K562 (cell line): ENCODE measurements at regions not wholly inside any gene's neighbourhood (a gene's known extent, or its start where the extent isn't known, plus 50 kb on each side); places are given as distances from the start of the nearest gene placed in this dataset.

Source experiments
- ATAC-seq: fragments of 200-7000 bp; cut with Tn5 transposase; 3 replicates; pipeline ENCODE4 v1.9.1; 2020; ENCODE audit warnings: moderate library complexity
- BruUV-seq: library from RNA; stranded (reverse); fragments of 400-500 nt; replicated peaks from 2 replicates; lab custom pipeline; 2021; lab: Mats Ljungman, UMichigan
- CTCF ChIA-PET: fragments of 300-600 bp; formaldehyde crosslinking; extraction: SDS; loops from one replicate; lab custom pipeline; 2021; ENCODE audit warnings: low intra/inter-chr PET ratio; lab: Yijun Ruan, JAX
- POLR2A ChIA-PET: fragments of 300-600, 350-650 bp; sonication (Branson Sonifier 250); formaldehyde crosslinking; extraction: SDS; loops from one replicate; lab custom pipeline; 2021; ENCODE audit warnings: antibody characterized with exemption, inconsistent platforms; lab: Yijun Ruan, JAX
- DNase-seq, 4 experiments: peaks; one replicate each; pipeline versions ENCODE4 v3.0.0 to v3.0.0-alpha.2; 2011 to 2018; ENCODE audit warnings: low spot score in 3 of 4, mixed read lengths in 3 of 4; ENCODE audit errors: extremely low read depth in 1 of 4
- FAIRE-seq: peaks from 2 replicates; lab custom pipeline; 2011; peaks lifted over from hg19 to GRCh38; lab: Jason Lieb, UNC
- H2AFZ ChIP-seq: 2 replicates; pipeline ENCODE4 v1.6.0; 2011; ENCODE audit warnings: low read depth, low read length, control low read depth, inconsistent platforms
- H3K27ac ChIP-seq: fragments of 200-600 bp; 3 replicates; pipeline ENCODE4 v1.8.0; 2011; ENCODE audit warnings: low read depth, mild to moderate bottlenecking, control low read depth, inconsistent platforms, low read length, moderate library complexity, mixed read lengths; ENCODE audit errors: extremely low read depth
- H3K27me3 ChIP-seq, 2 experiments: fragments of 300-600 bp in 1 of 2; 2 replicates in 1 of 2; 3 replicates in 1 of 2; pipeline versions ENCODE4 v1.6.0 to v1.8.0; 2011; ENCODE audit warnings: inconsistent platforms in 2 of 2, low read length in 2 of 2, mild to moderate bottlenecking in 1 of 2, mixed read lengths in 1 of 2, moderate library complexity in 1 of 2; ENCODE audit not compliant: control insufficient read depth in 2 of 2, insufficient read depth in 2 of 2
- H3K36me3 ChIP-seq: fragments of 300-600 bp; 3 replicates; pipeline ENCODE4 v1.8.0; 2011; ENCODE audit warnings: mild to moderate bottlenecking, low read length, inconsistent platforms; ENCODE audit not compliant: control insufficient read depth, insufficient read depth
- H3K4me1 ChIP-seq, 2 experiments: fragments of 200-600 bp in 1 of 2; replicated peaks in 1 of 2; 2 replicates in 1 of 2; 3 replicates in 1 of 2; pipeline versions ENCODE4 v1.5.1 to v1.8.0; 2011; ENCODE audit warnings: inconsistent platforms in 2 of 2, low read length in 2 of 2, mild to moderate bottlenecking in 1 of 2, mixed read lengths in 1 of 2, moderate library complexity in 1 of 2; ENCODE audit not compliant: control insufficient read depth in 2 of 2, insufficient read depth in 2 of 2
- H3K4me2 ChIP-seq: 2 replicates; pipeline ENCODE4 v1.6.1; 2011; ENCODE audit warnings: low read length, control low read depth, inconsistent platforms, mixed read lengths; ENCODE audit not compliant: insufficient read depth
- H3K4me3 ChIP-seq: fragments of 200-600 bp; sonication (generic), shearing (Covaris generic); 2 replicates; pipeline ENCODE4 v1.5.1; 2016; ENCODE audit warnings: control low read depth, inconsistent platforms
- H3K79me2 ChIP-seq: fragments of 200-600 bp; 3 replicates; pipeline ENCODE4 v1.8.0; 2011; ENCODE audit warnings: low read length, inconsistent platforms; ENCODE audit not compliant: control insufficient read depth, insufficient read depth
- H3K9ac ChIP-seq, 2 experiments: 2 replicates each; pipeline versions ENCODE4 v1.6.0 to v1.6.1; 2011; ENCODE audit warnings: low read depth in 2 of 2, low read length in 2 of 2, control low read depth in 1 of 2, inconsistent platforms in 1 of 2, mild to moderate bottlenecking in 1 of 2, mixed read lengths in 1 of 2; ENCODE audit not compliant: insufficient read depth in 1 of 2
- H3K9me1 ChIP-seq: one replicate; pipeline ENCODE4 v1.6.0; 2011; ENCODE audit warnings: inconsistent platforms, mild to moderate bottlenecking, low read length, moderate library complexity; ENCODE audit not compliant: control insufficient read depth, insufficient read depth
- H3K9me3 ChIP-seq: replicated peaks from 2 replicates; pipeline ENCODE4 v1.5.1; 2011; ENCODE audit warnings: low read depth, low read length, inconsistent platforms; ENCODE audit not compliant: control insufficient read depth, insufficient read depth
- H4K20me1 ChIP-seq: replicated peaks from 2 replicates; pipeline ENCODE4 v1.6.1; 2011; ENCODE audit warnings: low read length, inconsistent platforms, mixed read lengths; ENCODE audit not compliant: control insufficient read depth, insufficient read depth
- BCL6 ChIP-seq: fragments of 250-450 bp; sonication (Bioruptor Pico); IDR thresholded peaks from 2 replicates; pipeline ENCODE4 v1.4.0; 2020
- CHCHD3 ChIP-seq: fragments of 250-450 bp; sonication (Bioruptor Pico); IDR thresholded peaks from 2 replicates; pipeline ENCODE4 v2.1.2; 2022; ENCODE audit warnings: mild to moderate bottlenecking
- ELF4 ChIP-seq: fragments of 450-650 bp; formaldehyde crosslinking; IDR thresholded peaks from 2 replicates; pipeline ENCODE4 v1.4.0; 2022; ENCODE audit warnings: missing genetic modification characterization
- GATAD2A ChIP-seq: fragments of 450-650 bp; IDR thresholded peaks from 2 replicates; pipeline ENCODE4 v1.6.1; 2017
- HEY1 ChIP-seq: fragments of 250-450 bp; sonication (Bioruptor Pico); IDR thresholded peaks from 2 replicates; pipeline ENCODE4 v1.5.0; 2020; ENCODE audit warnings: mild to moderate bottlenecking, moderate library complexity, borderline replicate concordance
- NUFIP1 ChIP-seq: fragments of 450-650 bp; IDR thresholded peaks from 2 replicates; pipeline ENCODE4 v1.6.1; 2018; ENCODE audit not compliant: partially characterized antibody
- PTBP1 ChIP-seq: fragments of 200-400 bp; formaldehyde crosslinking; IDR thresholded peaks from 2 replicates; pipeline ENCODE4 v1.6.1; 2017; ENCODE audit warnings: low read depth, low read length
- ZFP30 ChIP-seq: fragments of 250-450 bp; sonication (Bioruptor Pico); IDR thresholded peaks from 2 replicates; pipeline ENCODE4 v1.8.0; 2022; ENCODE audit warnings: moderate library complexity, mild to moderate bottlenecking, inconsistent platforms, borderline replicate concordance
- ZNF263 ChIP-seq: sonication (generic); formaldehyde crosslinking; IDR thresholded peaks from 2 replicates; pipeline ENCODE4 v1.8.0; 2022; ENCODE audit warnings: mild to moderate bottlenecking, missing genetic modification reagents, borderline replicate concordance
- WGBS: fragments of 100-300 bp; shearing (Covaris generic); methylation state at CpG from one replicate; pipeline ENCODE4 v1.1.6; 2016; ENCODE audit warnings: low coverage, mixed read lengths; ENCODE audit not compliant: insufficient coverage; ENCODE audit errors: missing lambda C conversion rate; 5-methylcytosine and 5-hydroxymethylcytosine counted together
- in situ Hi-C: fragments of 300-500 bp; cut with MboI; formaldehyde crosslinking; loops from 4 replicates; pipeline ENCODE4 v1.15.0; 2018; ENCODE audit warnings: inconsistent platforms, mixed read lengths
- intact Hi-C: fragments of 100-400 bp; cut with micrococcal nuclease; formaldehyde crosslinking; loops from 2 replicates; pipeline ENCODE4 v1.14.2; 2022
- TF ChIP-seq, protein P1 (sequence below): fragments of 250-450 bp; sonication (Bioruptor Pico); IDR thresholded peaks from 2 replicates; pipeline ENCODE4 v1.5.0; 2020; ENCODE audit warnings: mild to moderate bottlenecking, borderline replicate concordance
- TF ChIP-seq, protein P2 (sequence below): sonication (generic); formaldehyde crosslinking; IDR thresholded peaks from 2 replicates; pipeline ENCODE4 v1.8.0; 2022; ENCODE audit warnings: mild to moderate bottlenecking, missing genetic modification reagents, borderline replicate concordance
- TF ChIP-seq, protein P3 (sequence below): IDR thresholded peaks from 2 replicates; pipeline ENCODE4 v1.6.1; 2014; ENCODE audit warnings: antibody characterized with exemption
- TF ChIP-seq, protein P4 (sequence below): fragments of 450-650 bp; IDR thresholded peaks from one replicate; pipeline ENCODE4 v1.6.1; 2018; ENCODE audit warnings: mild to moderate bottlenecking, moderate library complexity; ENCODE audit not compliant: partially characterized antibody

DNA sequence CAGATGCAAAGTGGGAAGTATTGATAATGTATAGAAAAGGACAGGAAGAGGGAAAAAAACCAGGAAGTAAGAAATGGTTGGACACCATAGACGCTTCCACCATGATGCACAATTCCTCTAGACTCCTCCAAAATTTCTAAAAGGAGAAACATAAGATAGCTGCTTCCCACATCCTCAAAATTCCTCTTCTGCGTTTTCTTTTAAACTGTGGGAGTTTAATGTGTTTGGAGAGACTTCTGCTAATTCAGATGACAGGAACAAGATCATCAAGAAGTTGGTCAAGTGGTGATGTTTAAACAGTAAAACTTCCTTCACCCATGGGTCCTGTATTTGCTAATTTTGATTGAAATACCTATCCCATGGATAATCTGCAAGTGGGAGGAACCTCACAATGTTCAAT is 130.2 kb downstream of the IRS2 start (continued):
- TF ChIP-seq, protein P1, sequence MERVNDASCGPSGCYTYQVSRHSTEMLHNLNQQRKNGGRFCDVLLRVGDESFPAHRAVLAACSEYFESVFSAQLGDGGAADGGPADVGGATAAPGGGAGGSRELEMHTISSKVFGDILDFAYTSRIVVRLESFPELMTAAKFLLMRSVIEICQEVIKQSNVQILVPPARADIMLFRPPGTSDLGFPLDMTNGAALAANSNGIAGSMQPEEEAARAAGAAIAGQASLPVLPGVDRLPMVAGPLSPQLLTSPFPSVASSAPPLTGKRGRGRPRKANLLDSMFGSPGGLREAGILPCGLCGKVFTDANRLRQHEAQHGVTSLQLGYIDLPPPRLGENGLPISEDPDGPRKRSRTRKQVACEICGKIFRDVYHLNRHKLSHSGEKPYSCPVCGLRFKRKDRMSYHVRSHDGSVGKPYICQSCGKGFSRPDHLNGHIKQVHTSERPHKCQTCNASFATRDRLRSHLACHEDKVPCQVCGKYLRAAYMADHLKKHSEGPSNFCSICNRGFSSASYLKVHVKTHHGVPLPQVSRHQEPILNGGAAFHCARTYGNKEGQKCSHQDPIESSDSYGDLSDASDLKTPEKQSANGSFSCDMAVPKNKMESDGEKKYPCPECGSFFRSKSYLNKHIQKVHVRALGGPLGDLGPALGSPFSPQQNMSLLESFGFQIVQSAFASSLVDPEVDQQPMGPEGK (CRISPR knock-in tag), result no peak

DNA sequence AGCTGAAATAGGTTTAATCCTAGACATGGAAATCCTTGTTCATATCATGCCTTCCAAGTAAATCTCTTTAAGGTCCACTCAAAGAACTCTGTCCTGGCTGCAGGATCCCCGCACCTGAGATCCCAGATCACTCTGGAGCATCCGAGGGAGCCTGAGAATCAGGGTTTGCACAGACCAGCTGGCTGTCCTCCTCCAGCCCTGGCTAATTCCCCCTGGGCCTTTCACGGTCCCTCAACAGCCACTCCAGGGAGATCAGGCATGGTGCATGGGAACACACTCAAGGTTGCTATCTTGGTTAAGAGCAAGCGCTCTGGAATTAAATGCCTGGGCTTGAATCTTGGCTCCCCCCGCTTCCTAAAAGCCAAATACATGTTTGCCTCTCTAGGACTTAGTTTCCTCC is 130.8 kb downstream of the IRS2 start:
- Histone ChIP-seq H3K4me1 (no peaks in the 10 kb centered on the region), H3K36me3 (no peaks in the 10 kb centered on the region), H3K9ac (no peak overlapping the region), H3K4me3 (no peak overlapping the region), H3K27ac (no peak overlapping the region), H3K9me3 (no peaks in the 10 kb centered on the region), H2AFZ (no peak overlapping the region), H3K79me2 (no peaks in the 10 kb centered on the region), H4K20me1 (no peaks in the 10 kb centered on the region), H3K27me3 (peaks cover 0 to 5% of the 10 kb centered on the region in 2 experiments; a peak in 3 of 5 replicates), H3K4me2 (no peak overlapping the region), H3K9me1 (no peaks in the 10 kb centered on the region)
- FAIRE-seq, result no peak
- ChIA-PET POLR2A (no interaction called here), CTCF (no interaction called here)
- intact Hi-C loops (no loop called here), in situ Hi-C loops (no loop called here)
- no TSS peak for BruUV-seq
- WGBS, result 0% methylated on average over 3 of the region's 5 CpGs
- no peak for DNase-seq
- no peak for ATAC-seq
- TF ChIP-seq ZFP30 (CRISPR knock-in tag), result no peak
- TF ChIP-seq, protein P2, sequence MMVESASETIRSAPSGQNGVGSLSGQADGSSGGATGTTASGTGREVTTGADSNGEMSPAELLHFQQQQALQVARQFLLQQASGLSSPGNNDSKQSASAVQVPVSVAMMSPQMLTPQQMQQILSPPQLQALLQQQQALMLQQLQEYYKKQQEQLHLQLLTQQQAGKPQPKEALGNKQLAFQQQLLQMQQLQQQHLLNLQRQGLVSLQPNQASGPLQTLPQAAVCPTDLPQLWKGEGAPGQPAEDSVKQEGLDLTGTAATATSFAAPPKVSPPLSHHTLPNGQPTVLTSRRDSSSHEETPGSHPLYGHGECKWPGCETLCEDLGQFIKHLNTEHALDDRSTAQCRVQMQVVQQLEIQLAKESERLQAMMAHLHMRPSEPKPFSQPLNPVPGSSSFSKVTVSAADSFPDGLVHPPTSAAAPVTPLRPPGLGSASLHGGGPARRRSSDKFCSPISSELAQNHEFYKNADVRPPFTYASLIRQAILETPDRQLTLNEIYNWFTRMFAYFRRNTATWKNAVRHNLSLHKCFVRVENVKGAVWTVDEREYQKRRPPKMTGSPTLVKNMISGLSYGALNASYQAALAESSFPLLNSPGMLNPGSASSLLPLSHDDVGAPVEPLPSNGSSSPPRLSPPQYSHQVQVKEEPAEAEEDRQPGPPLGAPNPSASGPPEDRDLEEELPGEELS (CRISPR knock-in tag), result no peak
- TF ChIP-seq, protein P3, sequence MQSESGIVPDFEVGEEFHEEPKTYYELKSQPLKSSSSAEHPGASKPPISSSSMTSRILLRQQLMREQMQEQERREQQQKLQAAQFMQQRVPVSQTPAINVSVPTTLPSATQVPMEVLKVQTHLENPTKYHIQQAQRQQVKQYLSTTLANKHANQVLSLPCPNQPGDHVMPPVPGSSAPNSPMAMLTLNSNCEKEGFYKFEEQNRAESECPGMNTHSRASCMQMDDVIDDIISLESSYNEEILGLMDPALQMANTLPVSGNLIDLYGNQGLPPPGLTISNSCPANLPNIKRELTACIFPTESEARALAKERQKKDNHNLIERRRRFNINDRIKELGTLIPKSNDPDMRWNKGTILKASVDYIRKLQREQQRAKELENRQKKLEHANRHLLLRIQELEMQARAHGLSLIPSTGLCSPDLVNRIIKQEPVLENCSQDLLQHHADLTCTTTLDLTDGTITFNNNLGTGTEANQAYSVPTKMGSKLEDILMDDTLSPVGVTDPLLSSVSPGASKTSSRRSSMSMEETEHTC, result no peak
- TF ChIP-seq HEY1, result no peak
- TF ChIP-seq ZNF263 (CRISPR knock-in tag), result no peak
- TF ChIP-seq PTBP1, result no peak
- TF ChIP-seq GATAD2A, result no peak
- TF ChIP-seq BCL6 (CRISPR knock-in tag), result no peak
- TF ChIP-seq ELF4, result no peak
- no peak for TF ChIP-seq CHCHD3 (CRISPR knock-in tag)
- TF ChIP-seq, protein P4, sequence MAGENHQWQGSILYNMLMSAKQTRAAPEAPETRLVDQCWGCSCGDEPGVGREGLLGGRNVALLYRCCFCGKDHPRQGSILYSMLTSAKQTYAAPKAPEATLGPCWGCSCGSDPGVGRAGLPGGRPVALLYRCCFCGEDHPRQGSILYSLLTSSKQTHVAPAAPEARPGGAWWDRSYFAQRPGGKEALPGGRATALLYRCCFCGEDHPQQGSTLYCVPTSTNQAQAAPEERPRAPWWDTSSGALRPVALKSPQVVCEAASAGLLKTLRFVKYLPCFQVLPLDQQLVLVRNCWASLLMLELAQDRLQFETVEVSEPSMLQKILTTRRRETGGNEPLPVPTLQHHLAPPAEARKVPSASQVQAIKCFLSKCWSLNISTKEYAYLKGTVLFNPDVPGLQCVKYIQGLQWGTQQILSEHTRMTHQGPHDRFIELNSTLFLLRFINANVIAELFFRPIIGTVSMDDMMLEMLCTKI, result no peak
- no peak for TF ChIP-seq NUFIP1
